T-helper 9 cell (primary cell): ENCODE measurements at regions not wholly inside any gene's neighbourhood (a gene's known extent, or its start where the extent isn't known, plus 50 kb on each side); places are given as distances from the start of the nearest gene placed in this dataset.

Experiments
- DNase-seq: peaks from one replicate; pipeline ENCODE4 v3.0.0-alpha.2; 2020

DNA sequence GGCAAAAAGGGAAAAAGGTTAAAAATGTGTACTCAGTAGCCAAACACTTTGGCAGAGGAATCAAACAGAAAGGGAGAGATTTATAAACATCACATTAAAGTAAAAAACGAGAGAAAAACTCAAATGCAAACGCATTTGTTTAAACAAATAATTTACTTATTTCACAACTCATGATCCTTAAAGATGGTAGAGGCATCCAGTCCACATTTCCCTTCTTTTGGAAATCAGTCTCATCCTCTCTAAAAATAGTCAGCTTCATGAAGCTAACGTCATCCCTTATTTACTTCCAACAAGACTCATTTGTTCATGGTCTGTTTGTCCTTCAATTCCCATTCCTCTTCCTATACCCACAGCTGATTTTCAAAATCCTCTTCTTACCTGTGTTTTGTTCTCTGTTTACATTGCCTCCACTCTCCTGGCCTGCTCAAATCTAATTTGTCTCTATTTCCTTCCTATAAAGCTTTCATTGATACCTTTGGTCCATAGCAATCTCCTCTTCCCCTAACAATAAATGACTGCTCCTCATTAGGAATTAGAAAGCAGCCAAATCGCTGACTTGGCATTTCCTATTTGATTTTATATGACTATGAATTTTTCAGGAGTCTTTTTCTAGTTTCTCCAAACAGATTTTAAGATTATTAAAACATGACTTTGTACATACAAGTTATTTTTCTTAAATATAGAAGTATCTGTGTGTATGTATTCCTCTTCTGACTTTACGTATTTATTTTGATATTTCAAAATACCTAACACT, 805.3 kb downstream of the TLE1 start:
- no peak for DNase-seq

DNA sequence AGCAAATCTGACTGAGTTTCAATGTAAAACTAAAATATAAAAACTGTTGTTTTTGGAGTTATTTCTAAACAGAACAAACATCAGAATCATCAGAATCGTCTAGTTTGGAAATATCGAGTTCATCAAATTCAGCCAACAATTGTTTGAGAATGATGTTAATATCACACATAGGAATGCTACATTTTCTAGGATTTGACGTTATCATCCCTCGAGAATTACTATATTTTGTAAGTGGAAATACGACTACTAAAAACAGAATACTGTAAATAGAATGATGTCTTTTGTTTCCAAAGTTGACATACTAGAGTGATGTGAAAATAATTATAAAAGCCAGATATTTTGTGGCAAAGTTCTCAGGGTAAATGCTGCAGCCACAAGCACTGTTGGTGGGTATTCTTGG, 805.9 kb downstream of the TLE1 start:
- no peak for DNase-seq

- no peak for DNase-seq
Observed at GRCh38 chr9:80881940-80882339, 807.4 kb downstream of the TLE1 start.

DNA sequence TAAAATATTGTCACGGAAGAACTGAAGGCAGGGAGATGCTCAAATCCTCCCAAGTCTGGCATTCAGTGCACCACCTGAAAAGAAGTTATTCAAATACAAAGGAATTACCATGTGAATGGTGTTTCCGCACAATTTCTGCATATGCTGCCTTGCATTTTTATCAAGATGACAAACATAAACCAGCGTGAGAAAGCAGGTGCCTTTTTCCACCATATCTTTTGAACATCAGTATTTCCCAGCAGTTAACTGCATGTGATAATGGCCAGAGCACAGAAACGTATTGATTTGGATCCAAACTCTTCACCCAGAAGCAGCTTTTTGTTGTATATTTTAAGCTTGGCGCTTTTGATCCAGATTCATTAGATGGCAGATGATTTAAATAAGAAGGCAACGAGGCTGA, 808.0 kb downstream of the TLE1 start:
- no peak for DNase-seq

GRCh38 chr9:80878556-80878955, 810.8 kb downstream of the TLE1 start:
- no peak for DNase-seq

DNA sequence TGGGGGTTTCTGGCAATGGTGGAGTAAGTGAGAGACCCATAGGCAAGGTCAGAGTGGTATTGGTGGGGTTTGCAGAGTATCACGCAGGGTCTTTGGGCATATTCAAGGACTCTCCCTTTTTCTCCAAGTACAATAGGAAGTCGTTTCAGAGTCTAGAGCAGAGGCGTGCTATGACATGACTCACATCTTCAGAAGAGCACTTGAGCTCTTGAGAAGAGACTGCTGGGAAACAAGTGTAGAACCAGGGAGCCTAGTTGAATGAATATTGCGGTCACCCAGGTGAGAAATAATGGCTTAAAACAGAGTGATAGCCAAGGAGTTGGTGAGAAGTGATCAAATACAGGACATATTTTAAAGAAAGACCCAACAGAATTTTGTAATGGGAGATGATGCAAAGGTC, 813.4 kb downstream of the TLE1 start:
- DNase-seq, result no peak

DNA sequence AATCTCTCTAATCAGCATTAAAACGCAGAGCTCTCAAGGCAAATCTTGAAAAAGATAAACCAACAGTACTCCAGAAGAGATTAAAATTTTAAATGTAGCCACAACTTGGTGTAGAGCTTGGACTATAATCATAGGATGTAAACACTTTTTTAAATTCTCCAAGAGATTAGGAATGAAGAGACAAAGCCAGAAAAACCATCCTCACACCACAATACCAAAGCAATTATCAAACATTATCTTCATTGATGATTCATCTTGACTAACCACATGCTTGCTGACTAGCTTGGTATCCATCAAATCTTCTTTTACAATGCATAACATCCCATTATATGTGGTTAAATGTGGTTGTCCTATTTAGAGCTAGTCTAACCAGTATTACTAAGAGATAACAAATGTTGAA, 815.1 kb downstream of the TLE1 start:
- no peak for DNase-seq

- no peak for DNase-seq
Observed at GRCh38 chr9:80873861-80874260, 815.5 kb downstream of the TLE1 start.

- no peak for DNase-seq
Observed at GRCh38 chr9:80871596-80871995, 817.8 kb downstream of the TLE1 start.

DNA sequence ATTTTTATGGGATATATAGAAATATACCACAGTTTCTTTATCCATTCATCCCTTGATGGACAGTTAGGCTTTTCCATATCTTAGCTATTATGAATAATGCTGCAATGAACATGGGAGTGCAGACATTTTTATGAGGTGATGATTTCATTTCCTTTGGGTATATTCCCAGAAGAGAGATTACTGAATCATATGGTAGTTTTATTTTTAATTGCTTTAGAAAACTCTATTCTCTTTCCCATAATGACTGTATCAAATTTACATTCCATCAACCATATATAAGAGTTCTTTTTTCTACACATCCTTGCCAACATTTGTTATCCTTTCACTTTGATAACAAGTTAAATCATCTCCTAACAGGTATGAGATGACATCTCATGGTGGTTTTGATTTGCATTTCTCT, 821.6 kb downstream of the TLE1 start:
- DNase-seq, result no peak

DNA sequence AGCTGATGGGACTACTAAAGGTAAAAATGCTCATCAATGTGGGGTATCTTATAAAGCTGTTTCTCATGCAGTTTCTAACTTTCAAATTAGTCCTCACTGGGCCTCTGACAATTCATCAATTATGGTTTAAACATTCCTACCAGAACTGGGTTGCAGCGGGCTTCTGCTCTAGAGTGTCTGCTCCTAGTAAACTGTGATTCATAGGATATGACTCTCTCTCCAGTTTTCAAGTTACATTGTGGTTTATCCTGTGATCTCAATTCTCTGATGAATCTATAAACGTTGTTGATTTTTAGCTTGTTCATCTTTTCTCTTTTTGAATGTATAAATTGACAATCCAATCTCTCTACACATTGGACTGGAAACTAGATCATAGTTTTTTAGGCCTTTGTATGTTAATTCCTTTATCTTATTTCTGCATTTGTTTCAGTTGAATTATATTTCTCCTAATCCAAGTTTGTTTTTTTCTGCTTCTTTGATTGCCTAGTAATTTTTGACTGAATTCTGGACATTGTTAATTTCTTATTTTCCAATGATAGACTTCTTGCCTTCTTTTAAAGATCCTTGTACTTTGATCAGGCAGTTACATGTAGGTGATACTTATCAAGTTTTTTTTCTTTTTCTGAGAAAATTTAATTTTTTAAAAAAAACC, 822.6 kb downstream of the TLE1 start:
- no peak for DNase-seq

GRCh38 chr9:80866121-80866520, 823.2 kb downstream of the TLE1 start:
- no peak for DNase-seq

DNA sequence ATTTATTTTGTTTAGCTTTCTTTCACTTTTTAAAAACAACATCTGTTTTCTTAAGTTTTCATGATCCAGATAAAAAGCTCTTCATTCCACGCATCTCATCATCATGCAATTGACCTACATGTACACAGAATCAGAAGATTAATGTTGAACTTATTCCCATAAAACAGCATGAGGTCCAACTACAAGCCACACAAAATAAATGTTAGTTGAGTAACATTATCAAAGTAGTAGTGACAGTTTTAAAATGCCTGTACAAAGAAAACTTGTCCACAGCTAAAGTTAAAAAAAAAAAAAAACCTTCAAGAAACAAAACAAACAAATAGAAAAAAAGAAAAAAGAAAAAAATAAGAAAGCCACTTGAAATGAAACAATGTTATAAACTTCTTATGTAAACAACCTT, 846.3 kb downstream of the TLE1 start:
- DNase-seq, result no peak

DNA sequence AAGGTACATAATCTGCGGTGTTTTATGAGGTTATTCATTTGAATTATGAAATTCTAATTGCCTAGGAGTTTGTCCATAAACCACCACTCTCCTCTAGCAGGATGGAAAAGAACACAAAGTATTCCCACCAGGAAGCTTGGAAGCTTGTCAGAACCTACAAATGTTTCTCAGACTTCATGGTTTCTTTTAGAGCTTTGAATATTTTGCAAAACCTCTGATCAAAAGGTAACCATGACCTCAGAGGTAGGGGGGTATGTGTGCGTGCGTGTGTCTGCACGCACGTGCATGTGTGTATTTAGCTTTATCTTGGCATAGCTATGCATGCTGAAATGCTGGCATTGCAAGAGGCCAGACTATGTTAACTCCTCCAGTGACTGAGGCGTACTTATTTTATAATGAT, 847.0 kb downstream of the TLE1 start:
- no peak for DNase-seq

- DNase-seq, result no peak
Observed at GRCh38 chr9:80841888-80842287, 847.5 kb downstream of the TLE1 start.

- no peak for DNase-seq
Observed at GRCh38 chr9:80839821-80840675, 849.3 kb downstream of the TLE1 start.

DNA sequence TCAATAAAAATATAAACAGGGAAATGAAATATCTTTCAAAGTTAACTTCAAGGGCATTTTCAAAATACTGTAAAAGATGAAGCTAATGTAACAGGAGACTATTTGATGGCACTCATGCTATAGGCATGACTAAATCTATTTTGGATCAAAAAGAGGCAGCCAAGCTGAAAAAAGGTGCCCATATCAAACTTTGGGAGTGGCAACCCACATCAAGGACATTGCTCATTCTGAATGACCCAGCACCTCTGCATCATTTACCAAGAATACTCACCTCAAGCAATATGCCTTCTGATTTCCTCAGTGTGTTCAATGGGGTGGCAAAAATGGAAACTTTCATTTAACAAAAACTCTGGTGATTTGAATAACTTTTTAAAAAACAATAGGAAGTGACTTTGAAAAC, 853.3 kb downstream of the TLE1 start:
- no peak for DNase-seq

DNA sequence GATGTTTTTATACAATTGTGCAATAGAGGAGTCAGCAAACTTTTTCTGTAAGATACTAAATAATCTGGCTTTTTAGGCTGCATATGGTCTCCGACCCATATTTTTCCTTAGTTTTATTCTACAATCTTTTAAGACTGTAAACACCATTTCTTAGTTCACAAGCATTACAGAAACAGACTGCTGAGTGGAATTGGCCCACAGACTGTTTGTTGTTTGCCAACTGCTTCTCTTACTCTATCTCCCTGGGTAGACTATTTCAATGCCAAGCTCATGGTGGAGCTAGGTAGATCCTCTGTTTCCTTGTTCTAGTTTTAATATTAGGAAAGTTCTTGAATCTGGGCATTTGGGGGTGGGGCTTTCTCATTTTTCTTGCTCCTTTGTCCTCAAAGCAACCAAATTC, 857.6 kb downstream of the TLE1 start:
- no peak for DNase-seq

- DNase-seq, result no peak
Observed at GRCh38 chr9:80811656-80812055, 877.7 kb downstream of the TLE1 start.

- DNase-seq, result no peak
Observed at GRCh38 chr9:80811003-80811402, 878.3 kb downstream of the TLE1 start.

GRCh38 chr9:80806671-80807070, 882.7 kb downstream of the TLE1 start:
- no peak for DNase-seq

DNA sequence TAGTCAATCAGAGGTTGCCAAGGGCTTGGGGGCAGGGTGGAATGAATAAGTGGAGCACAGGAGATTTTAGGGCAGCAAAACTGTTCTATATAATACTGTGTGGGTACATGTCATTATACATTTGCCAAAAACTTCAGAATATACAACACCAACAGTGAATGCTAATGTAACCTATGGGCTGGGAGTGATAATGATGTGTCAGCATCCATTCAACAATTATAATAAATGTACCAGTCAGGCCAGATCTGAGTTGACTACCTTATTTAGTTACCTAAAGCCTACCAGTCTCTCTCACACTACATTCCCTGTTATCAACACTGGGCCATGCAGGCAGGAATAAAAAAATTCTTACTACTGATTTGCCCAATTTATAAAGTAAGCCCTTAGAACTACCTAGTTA, 884.5 kb downstream of the TLE1 start:
- no peak for DNase-seq

DNA sequence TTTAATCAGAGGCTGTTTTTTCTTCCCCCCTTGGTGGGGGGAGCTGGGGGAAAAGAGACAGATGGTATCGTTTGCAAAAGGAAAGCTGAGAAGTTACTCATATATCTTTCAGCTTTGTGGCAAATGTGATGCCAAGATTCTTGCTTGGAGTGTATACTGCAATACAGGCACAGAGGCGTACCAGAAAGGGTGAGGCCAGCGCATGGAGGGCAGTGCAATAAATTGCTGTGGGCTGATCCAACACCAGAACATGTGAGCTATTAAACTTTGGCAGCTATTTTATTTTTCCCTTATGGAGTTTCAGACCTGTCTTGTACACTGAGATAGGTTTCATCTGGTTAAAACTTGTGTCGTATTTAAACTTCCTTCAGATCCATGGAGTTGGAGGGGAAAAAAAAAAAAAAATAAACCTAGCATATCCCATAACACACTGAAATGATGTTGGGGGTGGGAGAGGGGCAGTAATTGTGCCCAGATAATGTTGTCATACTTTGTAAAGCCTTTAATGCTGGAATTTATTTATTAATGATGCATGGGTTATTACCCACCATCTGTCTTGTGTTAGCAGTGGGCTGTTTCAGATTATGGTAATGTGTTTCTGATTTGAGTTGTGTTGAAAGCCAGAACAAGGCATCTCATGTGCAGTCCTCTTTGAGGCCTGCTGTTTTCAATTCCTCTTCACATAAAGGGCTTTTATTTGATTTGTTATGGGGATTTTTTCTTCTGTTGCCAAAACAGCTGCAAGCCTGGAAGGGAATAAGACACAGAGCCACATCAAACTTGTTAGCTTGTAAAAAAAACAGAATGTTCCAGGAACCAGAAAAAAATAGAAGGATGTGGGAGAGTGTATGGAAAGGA, 891.3 kb downstream of the TLE1 start:
- DNase-seq, result no peak
